HepG2 (cell line): ENCODE measurements at regions not wholly inside any gene's neighbourhood (a gene's known extent, or its start where the extent isn't known, plus 50 kb on each side); places are given as distances from the start of the nearest gene placed in this dataset.

Source experiments
- BHLHE40 ChIP-seq: IDR thresholded peaks from 2 replicates; pipeline ENCODE4 v1.6.1; 2011; ENCODE audit warnings: low read length, improper control_type of control experiment
- CTCF ChIP-seq: sonication (generic); formaldehyde crosslinking; IDR thresholded peaks from 2 replicates; pipeline ENCODE4 v1.5.0; 2020; ENCODE audit warnings: mild to moderate bottlenecking, missing genetic modification reagents, moderate library complexity
- FOXA3 ChIP-seq: IDR thresholded peaks from 2 replicates; pipeline ENCODE4 v1.6.1; 2016; ENCODE audit warnings: missing genetic modification reagents, missing compliant biosample characterization
- PATZ1 ChIP-seq: sonication (generic); formaldehyde crosslinking; IDR thresholded peaks from 2 replicates; pipeline ENCODE4 v1.4.0; 2020; ENCODE audit warnings: missing genetic modification reagents
- POLR2A ChIP-seq, 2 experiments: IDR thresholded peaks; 2 replicates each; pipeline ENCODE4 v1.6.1; 2011; ENCODE audit warnings: low read depth in 2 of 2, low read length in 2 of 2, mild to moderate bottlenecking in 1 of 2, moderate library complexity in 1 of 2; ENCODE audit not compliant: insufficient read depth in 1 of 2
- ZNF460 ChIP-seq: sonication (generic); formaldehyde crosslinking; IDR thresholded peaks from 2 replicates; pipeline ENCODE4 v1.5.1; 2020; ENCODE audit warnings: missing genetic modification reagents, mild to moderate bottlenecking, borderline replicate concordance
- ZNF670 ChIP-seq: sonication (generic); formaldehyde crosslinking; IDR thresholded peaks from 2 replicates; pipeline ENCODE4 v1.8.0; 2022; ENCODE audit warnings: mild to moderate bottlenecking, missing genetic modification reagents, borderline replicate concordance

- TF ChIP-seq PATZ1 (CRISPR knock-in tag) (no peak), BHLHE40 (no peak), CTCF (CRISPR knock-in tag) (no peak), ZNF670 (CRISPR knock-in tag) (no peak), ZNF460 (no peak), FOXA3 (CRISPR knock-in tag) (no peak), POLR2A (IDR thresholded peaks at IDR 0.05; ENCODE audit: insufficient read depth in 1 of 2, low read depth in 2 of 2, low read length in 2 of 2) (no peak)
Observed at GRCh38 chr5:15388866-15389265, 111.1 kb upstream of the FBXL7 start.
